Tibial nerve (tissue), 3 donors: ENCODE measurements at regions not wholly inside any gene's neighbourhood (a gene's known extent, or its start where the extent isn't known, plus 50 kb on each side); places are given as distances from the start of the nearest gene placed in this dataset.

ENCODE experiments used
- POLR2A ChIP-seq, 2 donors: fragments of 450-650 bp; IDR thresholded peaks; one replicate each; pipeline ENCODE4 v1.6.1; 2017; ENCODE audit warnings: antibody characterized with exemption in 2 of 2, mild to moderate bottlenecking in 2 of 2, moderate library complexity in 2 of 2
- TF ChIP-seq, protein P1 (sequence below), 5 experiments: fragments of 200-600 bp in 3 of 5; fragments of 450-650 bp in 2 of 5; sonication (generic) in 3 of 5; IDR thresholded peaks; one replicate each; pipeline ENCODE4 v1.5.1; 2016 to 2019; ENCODE audit warnings: antibody characterized with exemption in 5 of 5, mild to moderate bottlenecking in 3 of 5, moderate library complexity in 2 of 5

DNA sequence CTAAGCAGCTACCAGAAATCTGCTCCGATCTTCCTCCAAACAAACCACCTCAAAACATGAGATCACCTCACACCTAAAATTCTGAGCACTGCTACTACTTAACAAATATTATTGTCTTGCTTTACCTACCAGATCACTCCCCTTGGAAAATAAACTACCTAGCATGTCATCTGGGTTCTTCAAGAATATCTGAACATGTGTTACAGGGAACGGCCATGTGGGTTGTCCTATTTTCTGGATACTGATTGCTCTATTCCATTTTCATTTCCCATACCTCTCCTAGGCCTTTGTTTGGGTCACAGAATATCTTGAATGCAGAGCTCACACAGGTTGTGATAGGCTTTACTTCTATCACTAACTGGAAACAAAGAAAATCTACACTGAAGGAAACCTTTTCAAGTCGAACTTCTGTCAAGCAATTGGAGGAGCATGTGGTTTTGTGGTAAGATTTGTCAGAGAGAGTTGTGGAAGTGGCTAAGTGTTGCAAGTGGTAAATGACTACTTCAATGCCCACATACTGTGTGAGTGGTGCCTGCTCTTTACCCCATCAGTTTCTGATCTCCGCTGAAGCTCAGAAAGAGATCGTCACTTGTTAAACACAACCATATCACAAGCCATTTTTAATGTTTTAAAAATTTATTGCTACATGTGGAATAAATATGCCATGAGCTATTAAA is 739.1 kb upstream of the ZEB2 start:
- TF ChIP-seq, protein P1, sequence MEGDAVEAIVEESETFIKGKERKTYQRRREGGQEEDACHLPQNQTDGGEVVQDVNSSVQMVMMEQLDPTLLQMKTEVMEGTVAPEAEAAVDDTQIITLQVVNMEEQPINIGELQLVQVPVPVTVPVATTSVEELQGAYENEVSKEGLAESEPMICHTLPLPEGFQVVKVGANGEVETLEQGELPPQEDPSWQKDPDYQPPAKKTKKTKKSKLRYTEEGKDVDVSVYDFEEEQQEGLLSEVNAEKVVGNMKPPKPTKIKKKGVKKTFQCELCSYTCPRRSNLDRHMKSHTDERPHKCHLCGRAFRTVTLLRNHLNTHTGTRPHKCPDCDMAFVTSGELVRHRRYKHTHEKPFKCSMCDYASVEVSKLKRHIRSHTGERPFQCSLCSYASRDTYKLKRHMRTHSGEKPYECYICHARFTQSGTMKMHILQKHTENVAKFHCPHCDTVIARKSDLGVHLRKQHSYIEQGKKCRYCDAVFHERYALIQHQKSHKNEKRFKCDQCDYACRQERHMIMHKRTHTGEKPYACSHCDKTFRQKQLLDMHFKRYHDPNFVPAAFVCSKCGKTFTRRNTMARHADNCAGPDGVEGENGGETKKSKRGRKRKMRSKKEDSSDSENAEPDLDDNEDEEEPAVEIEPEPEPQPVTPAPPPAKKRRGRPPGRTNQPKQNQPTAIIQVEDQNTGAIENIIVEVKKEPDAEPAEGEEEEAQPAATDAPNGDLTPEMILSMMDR (IDR thresholded peaks at IDR 0.05), result no peak
- no peak for TF ChIP-seq POLR2A (IDR thresholded peaks at IDR 0.05)
